ENCODE measurements at regions not wholly inside any gene's neighbourhood (a gene's known extent, or its start where the extent isn't known, plus 50 kb on each side); places are given as distances from the start of the nearest gene placed in this dataset.

DNA sequence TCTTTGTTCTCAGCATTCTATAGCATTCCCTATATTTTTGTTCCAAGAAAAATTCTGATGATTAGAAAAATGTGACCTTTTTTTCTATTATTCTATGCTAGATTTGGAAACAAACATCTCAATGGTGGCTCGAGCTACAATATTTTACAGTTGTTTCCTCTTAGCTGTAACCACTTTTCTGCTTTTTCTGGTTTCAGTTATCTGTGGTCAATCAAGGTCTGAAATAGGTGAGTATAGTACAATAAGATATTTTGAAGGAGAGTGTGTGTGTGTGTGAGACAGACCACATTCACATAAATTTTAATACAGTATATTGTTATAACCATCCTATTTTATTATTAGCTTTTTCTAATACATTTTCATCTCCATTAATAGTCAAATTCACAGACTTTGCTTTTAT lies 564.5 kb upstream of the GHITM start:
- FAIRE-seq = no peak
- H2AFZ ChIP-seq (ENCODE audit: control insufficient read depth, low read length) = no peak overlapping the region
- H3K9me1 ChIP-seq (ENCODE audit: control insufficient read depth, extremely low read depth, insufficient read depth, low read length) = no peaks in the 10 kb centered on the region
- H3K4me1 ChIP-seq (ENCODE audit: control insufficient read depth, extremely low read depth, insufficient read depth, low read length) = no peaks in the 10 kb centered on the region
- no peak for DNase-seq (ENCODE audit: low read depth, low spot score)
- H3K4me3 ChIP-seq (ENCODE audit: control insufficient read depth in 2 of 3, extremely low read depth in 1 of 3, insufficient read depth in 2 of 3, low read depth in 1 of 3, low read length in 3 of 3) = no peak overlapping the region
- no peaks in the 10 kb centered on the region for H3K79me2 ChIP-seq (ENCODE audit: control insufficient read depth, insufficient read depth, low read length)
- H3K27me3 ChIP-seq (ENCODE audit: control insufficient read depth, extremely low read depth, insufficient read depth, low read length) = no peaks in the 10 kb centered on the region
- no peaks in the 10 kb centered on the region for H3K36me3 ChIP-seq (ENCODE audit: control insufficient read depth in 2 of 2, extremely low read depth in 1 of 2, insufficient read depth in 2 of 2, low read length in 2 of 2)
- H3K27ac ChIP-seq (ENCODE audit: control insufficient read depth, insufficient read depth, low read length) = no peak overlapping the region
- H3K4me2 ChIP-seq (ENCODE audit: control insufficient read depth, extremely low read depth, insufficient read depth, low read depth, low read length) = no peak overlapping the region
- H3K9me3 ChIP-seq (ENCODE audit: control insufficient read depth, low read depth, low read length) = no peaks in the 10 kb centered on the region
- TF ChIP-seq, protein P1, sequence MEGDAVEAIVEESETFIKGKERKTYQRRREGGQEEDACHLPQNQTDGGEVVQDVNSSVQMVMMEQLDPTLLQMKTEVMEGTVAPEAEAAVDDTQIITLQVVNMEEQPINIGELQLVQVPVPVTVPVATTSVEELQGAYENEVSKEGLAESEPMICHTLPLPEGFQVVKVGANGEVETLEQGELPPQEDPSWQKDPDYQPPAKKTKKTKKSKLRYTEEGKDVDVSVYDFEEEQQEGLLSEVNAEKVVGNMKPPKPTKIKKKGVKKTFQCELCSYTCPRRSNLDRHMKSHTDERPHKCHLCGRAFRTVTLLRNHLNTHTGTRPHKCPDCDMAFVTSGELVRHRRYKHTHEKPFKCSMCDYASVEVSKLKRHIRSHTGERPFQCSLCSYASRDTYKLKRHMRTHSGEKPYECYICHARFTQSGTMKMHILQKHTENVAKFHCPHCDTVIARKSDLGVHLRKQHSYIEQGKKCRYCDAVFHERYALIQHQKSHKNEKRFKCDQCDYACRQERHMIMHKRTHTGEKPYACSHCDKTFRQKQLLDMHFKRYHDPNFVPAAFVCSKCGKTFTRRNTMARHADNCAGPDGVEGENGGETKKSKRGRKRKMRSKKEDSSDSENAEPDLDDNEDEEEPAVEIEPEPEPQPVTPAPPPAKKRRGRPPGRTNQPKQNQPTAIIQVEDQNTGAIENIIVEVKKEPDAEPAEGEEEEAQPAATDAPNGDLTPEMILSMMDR (optimal IDR thresholded peaks at IDR 0.05 in 1 of 3, IDR thresholded peaks at IDR 0.05 in 1 of 3, conservative IDR thresholded peaks at IDR 0.05 in 1 of 3; ENCODE audit: extremely low read depth in 1 of 3, insufficient read depth in 2 of 3, low read length in 3 of 3) = no peak
- TF ChIP-seq EZH2 (IDR thresholded peaks at IDR 0.05; ENCODE audit: low read length) = no peak
- no peak overlapping the region for H3K9ac ChIP-seq (ENCODE audit: control insufficient read depth, extremely low read depth, insufficient read depth, low read length)
- no peaks in the 10 kb centered on the region for H4K20me1 ChIP-seq (ENCODE audit: control insufficient read depth, extremely low read depth, insufficient read depth, low read length)
- dilution Hi-C loops (cut with MboI; ENCODE audit: extremely low pct_ligation_motif_present, low sequenced_read_pairs) = no loop called here

DNA sequence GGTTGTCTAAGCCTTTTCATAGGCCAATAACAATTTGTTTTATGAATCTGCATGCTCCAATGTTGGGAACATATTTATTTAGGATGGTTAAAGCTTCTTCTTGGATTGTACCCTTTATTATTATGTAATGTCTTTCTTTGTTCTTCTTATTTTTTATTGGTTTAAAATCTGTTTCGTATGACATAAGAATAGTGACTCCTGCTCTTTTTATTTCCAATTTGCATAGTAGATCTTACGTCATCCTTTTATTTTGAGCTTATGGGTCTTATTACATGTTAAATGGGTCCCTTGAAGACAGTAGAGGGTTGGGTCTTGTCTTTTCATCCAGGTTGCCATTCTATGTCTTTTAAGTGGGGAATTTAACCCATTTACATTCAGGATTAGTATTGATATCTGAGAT lies 561.9 kb upstream of the GHITM start:
- Histone ChIP-seq H4K20me1 (ENCODE audit: control insufficient read depth, extremely low read depth, insufficient read depth, low read length) (no peaks in the 10 kb centered on the region), H3K4me3 (ENCODE audit: control insufficient read depth in 2 of 3, extremely low read depth in 1 of 3, insufficient read depth in 2 of 3, low read depth in 1 of 3, low read length in 3 of 3) (no peak overlapping the region), H3K4me1 (ENCODE audit: control insufficient read depth, extremely low read depth, insufficient read depth, low read length) (no peaks in the 10 kb centered on the region), H3K79me2 (ENCODE audit: control insufficient read depth, insufficient read depth, low read length) (no peaks in the 10 kb centered on the region), H3K27me3 (ENCODE audit: control insufficient read depth, extremely low read depth, insufficient read depth, low read length) (no peaks in the 10 kb centered on the region), H3K9me3 (ENCODE audit: control insufficient read depth, low read depth, low read length) (no peaks in the 10 kb centered on the region), H3K27ac (ENCODE audit: control insufficient read depth, insufficient read depth, low read length) (no peak overlapping the region), H3K4me2 (ENCODE audit: control insufficient read depth, extremely low read depth, insufficient read depth, low read depth, low read length) (no peak overlapping the region), H3K9ac (ENCODE audit: control insufficient read depth, extremely low read depth, insufficient read depth, low read length) (no peak overlapping the region), H2AFZ (ENCODE audit: control insufficient read depth, low read length) (no peak overlapping the region), H3K36me3 (ENCODE audit: control insufficient read depth in 2 of 2, extremely low read depth in 1 of 2, insufficient read depth in 2 of 2, low read length in 2 of 2) (no peaks in the 10 kb centered on the region), H3K9me1 (ENCODE audit: control insufficient read depth, extremely low read depth, insufficient read depth, low read length) (no peaks in the 10 kb centered on the region)
- FAIRE-seq (no peak), DNase-seq (ENCODE audit: low read depth, low spot score) (no peak)
- TF ChIP-seq, protein P1 (optimal IDR thresholded peaks at IDR 0.05 in 1 of 3, IDR thresholded peaks at IDR 0.05 in 1 of 3, conservative IDR thresholded peaks at IDR 0.05 in 1 of 3; ENCODE audit: extremely low read depth in 1 of 3, insufficient read depth in 2 of 3, low read length in 3 of 3) = no peak
- TF ChIP-seq EZH2 (IDR thresholded peaks at IDR 0.05; ENCODE audit: low read length) = no peak
- dilution Hi-C loops (cut with MboI; ENCODE audit: extremely low pct_ligation_motif_present, low sequenced_read_pairs) = no loop called here

Measured in keratinocyte (primary cell).